ENCODE measurements at regions not wholly inside any gene's neighbourhood (a gene's known extent, or its start where the extent isn't known, plus 50 kb on each side); places are given as distances from the start of the nearest gene placed in this dataset.

GRCh38 chr5:52735139-52735538, 52.6 kb upstream of the ITGA1 start:
- no peak for DNase-seq (ENCODE audit: low spot score)
- in situ Hi-C loops (cut with MboI; ENCODE audit: low sequenced_read_pairs, unreplicated experiment): no loop called here
- TF ChIP-seq, protein P1, sequence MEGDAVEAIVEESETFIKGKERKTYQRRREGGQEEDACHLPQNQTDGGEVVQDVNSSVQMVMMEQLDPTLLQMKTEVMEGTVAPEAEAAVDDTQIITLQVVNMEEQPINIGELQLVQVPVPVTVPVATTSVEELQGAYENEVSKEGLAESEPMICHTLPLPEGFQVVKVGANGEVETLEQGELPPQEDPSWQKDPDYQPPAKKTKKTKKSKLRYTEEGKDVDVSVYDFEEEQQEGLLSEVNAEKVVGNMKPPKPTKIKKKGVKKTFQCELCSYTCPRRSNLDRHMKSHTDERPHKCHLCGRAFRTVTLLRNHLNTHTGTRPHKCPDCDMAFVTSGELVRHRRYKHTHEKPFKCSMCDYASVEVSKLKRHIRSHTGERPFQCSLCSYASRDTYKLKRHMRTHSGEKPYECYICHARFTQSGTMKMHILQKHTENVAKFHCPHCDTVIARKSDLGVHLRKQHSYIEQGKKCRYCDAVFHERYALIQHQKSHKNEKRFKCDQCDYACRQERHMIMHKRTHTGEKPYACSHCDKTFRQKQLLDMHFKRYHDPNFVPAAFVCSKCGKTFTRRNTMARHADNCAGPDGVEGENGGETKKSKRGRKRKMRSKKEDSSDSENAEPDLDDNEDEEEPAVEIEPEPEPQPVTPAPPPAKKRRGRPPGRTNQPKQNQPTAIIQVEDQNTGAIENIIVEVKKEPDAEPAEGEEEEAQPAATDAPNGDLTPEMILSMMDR (IDR thresholded peaks at IDR 0.05; ENCODE audit: borderline replicate concordance, control extremely low read depth, extremely low read depth, insufficient read depth, missing control alignments): no peak
